ENCODE measurements at regions not wholly inside any gene's neighbourhood (a gene's known extent, or its start where the extent isn't known, plus 50 kb on each side); places are given as distances from the start of the nearest gene placed in this dataset.

- TF ChIP-seq, protein P1, sequence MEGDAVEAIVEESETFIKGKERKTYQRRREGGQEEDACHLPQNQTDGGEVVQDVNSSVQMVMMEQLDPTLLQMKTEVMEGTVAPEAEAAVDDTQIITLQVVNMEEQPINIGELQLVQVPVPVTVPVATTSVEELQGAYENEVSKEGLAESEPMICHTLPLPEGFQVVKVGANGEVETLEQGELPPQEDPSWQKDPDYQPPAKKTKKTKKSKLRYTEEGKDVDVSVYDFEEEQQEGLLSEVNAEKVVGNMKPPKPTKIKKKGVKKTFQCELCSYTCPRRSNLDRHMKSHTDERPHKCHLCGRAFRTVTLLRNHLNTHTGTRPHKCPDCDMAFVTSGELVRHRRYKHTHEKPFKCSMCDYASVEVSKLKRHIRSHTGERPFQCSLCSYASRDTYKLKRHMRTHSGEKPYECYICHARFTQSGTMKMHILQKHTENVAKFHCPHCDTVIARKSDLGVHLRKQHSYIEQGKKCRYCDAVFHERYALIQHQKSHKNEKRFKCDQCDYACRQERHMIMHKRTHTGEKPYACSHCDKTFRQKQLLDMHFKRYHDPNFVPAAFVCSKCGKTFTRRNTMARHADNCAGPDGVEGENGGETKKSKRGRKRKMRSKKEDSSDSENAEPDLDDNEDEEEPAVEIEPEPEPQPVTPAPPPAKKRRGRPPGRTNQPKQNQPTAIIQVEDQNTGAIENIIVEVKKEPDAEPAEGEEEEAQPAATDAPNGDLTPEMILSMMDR (IDR thresholded peaks at IDR 0.05; ENCODE audit: insufficient read depth, low read length, poor library complexity, severe bottlenecking): no peak
- no peak for TF ChIP-seq EZH2phosphoT487 (conservative IDR thresholded peaks at IDR 0.05; ENCODE audit: low read length)
Observed at GRCh38 chr2:144244938-144245337, 275.0 kb downstream of the ZEB2 start.

All from SU-DHL-6 (cell line).